RWPE2 (cell line): ENCODE measurements at regions not wholly inside any gene's neighbourhood (a gene's known extent, or its start where the extent isn't known, plus 50 kb on each side); places are given as distances from the start of the nearest gene placed in this dataset.

Experiments used
- ATAC-seq: fragments of 200-7000 bp; cut with Tn5 transposase; 3 replicates; pipeline ENCODE4 v1.9.1; 2021; ENCODE audit warnings: low read depth
- DNase-seq: peaks from one replicate; pipeline ENCODE4 v3.0.0-alpha.2; 2020; ENCODE audit warnings: low spot score
- H3K27ac ChIP-seq: fragments of 450-650 bp; 2 replicates; pipeline ENCODE4 v1.5.1; 2017; ENCODE audit warnings: mild to moderate bottlenecking; ENCODE audit not compliant: poor library complexity, severe bottlenecking
- H3K27me3 ChIP-seq: fragments of 250-450 bp; sonication (Bioruptor Pico); 2 replicates; pipeline ENCODE4 v1.5.1; 2021; ENCODE audit warnings: mild to moderate bottlenecking, moderate library complexity; ENCODE audit not compliant: insufficient read depth, poor library complexity, severe bottlenecking
- H3K36me3 ChIP-seq: fragments of 250-450 bp; sonication (Bioruptor Pico); 2 replicates; pipeline ENCODE4 v1.5.1; 2020; ENCODE audit warnings: low read depth, mild to moderate bottlenecking, moderate library complexity
- H3K4me1 ChIP-seq: fragments of 250-450 bp; sonication (Bioruptor Pico); 2 replicates; pipeline ENCODE4 v1.5.1; 2021; ENCODE audit warnings: mild to moderate bottlenecking, moderate library complexity; ENCODE audit not compliant: insufficient read depth, poor library complexity, severe bottlenecking
- H3K4me3 ChIP-seq: fragments of 250-450 bp; sonication (Bioruptor Pico); 2 replicates; pipeline ENCODE4 v1.5.1; 2021; ENCODE audit warnings: mild to moderate bottlenecking, moderate library complexity; ENCODE audit not compliant: severe bottlenecking
- H3K9me3 ChIP-seq: fragments of 250-450 bp; sonication (Bioruptor Pico); 2 replicates; pipeline ENCODE4 v1.5.1; 2021; ENCODE audit warnings: mild to moderate bottlenecking, moderate library complexity; ENCODE audit not compliant: severe bottlenecking
- TF ChIP-seq, protein P1 (sequence below): fragments of 450-650 bp; IDR thresholded peaks from one replicate; pipeline ENCODE4 v1.5.1; 2017; ENCODE audit warnings: mild to moderate bottlenecking, moderate library complexity; ENCODE audit not compliant: poor library complexity, severe bottlenecking

DNA sequence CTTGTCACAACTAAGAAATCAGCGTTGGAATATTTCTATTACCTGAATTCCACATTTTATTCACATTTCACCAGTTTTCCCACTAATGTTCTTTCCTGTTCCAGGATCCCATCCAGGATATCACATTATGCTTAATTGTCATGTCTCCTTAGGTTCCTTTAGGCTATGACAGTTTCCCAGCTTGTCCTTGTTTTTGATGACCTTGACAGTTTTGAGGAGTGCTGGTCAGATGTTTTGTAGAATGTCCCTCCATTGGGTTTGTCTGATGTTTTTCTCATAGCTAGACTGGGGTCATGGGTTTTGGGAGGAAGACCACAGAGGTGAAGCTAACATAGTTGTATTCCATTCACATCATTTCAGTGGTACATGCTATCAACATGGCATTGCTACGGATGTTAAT lies 80.8 kb upstream of the HEPHL1 start:
- H3K27me3 ChIP-seq: no peaks in the 10 kb centered on the region
- no peak overlapping the region for H3K4me3 ChIP-seq
- H3K27ac ChIP-seq: peak overlapping the region; percentile 97
- DNase-seq (no peak), ATAC-seq (no peak)
- H3K4me1 ChIP-seq: peaks cover 33% of the 10 kb centered on the region
- H3K36me3 ChIP-seq: no peaks in the 10 kb centered on the region
- TF ChIP-seq, protein P1, sequence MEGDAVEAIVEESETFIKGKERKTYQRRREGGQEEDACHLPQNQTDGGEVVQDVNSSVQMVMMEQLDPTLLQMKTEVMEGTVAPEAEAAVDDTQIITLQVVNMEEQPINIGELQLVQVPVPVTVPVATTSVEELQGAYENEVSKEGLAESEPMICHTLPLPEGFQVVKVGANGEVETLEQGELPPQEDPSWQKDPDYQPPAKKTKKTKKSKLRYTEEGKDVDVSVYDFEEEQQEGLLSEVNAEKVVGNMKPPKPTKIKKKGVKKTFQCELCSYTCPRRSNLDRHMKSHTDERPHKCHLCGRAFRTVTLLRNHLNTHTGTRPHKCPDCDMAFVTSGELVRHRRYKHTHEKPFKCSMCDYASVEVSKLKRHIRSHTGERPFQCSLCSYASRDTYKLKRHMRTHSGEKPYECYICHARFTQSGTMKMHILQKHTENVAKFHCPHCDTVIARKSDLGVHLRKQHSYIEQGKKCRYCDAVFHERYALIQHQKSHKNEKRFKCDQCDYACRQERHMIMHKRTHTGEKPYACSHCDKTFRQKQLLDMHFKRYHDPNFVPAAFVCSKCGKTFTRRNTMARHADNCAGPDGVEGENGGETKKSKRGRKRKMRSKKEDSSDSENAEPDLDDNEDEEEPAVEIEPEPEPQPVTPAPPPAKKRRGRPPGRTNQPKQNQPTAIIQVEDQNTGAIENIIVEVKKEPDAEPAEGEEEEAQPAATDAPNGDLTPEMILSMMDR: no peak
- no peaks in the 10 kb centered on the region for H3K9me3 ChIP-seq

DNA sequence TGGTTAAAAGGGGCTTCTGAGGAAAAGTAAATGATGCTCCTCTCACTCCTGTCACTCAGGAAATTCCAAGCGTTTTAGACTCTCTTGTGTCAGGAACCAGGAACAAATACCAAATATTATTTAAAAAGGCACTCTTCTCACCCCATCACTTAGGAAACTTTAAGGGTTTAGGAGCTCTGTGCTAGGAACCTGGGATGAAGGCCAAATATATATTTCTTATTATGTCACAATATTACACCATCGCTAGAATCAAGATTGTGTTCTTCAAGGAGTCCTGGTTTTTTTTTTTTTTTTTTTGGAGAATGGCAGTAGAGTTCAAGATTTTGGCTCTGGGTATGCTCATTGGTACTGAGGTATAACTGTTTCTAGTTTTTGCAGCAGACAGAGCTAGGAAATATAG lies 79.0 kb upstream of the HEPHL1 start:
- Histone ChIP-seq H3K9me3 (no peaks in the 10 kb centered on the region), H3K27ac (no peak overlapping the region), H3K27me3 (no peaks in the 10 kb centered on the region), H3K36me3 (no peaks in the 10 kb centered on the region), H3K4me1 (peaks cover 37% of the 10 kb centered on the region), H3K4me3 (no peak overlapping the region)
- TF ChIP-seq, protein P1: no peak
- ATAC-seq (no peak), DNase-seq (no peak)

DNA sequence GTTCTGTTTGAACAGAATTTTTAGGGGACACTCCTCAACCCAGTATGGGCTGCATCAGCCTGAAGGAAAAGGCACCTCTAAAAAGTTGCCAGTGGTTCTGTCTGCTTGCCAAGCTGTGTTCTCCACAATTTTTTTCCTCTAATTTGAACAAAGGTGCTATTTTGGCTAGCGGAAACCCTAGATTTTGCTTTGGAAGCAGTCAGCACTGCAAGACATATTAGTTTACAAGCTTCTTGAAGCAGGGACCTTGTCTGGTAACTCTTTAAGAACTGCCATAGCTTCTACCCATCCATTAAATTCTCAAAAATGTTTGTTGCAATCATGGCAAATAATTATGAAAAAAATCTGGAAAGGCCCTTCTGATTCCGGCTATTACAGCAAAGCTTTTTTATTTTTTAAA lies 75.6 kb upstream of the HEPHL1 start:
- ATAC-seq: no peak
- Histone ChIP-seq H3K36me3 (no peaks in the 10 kb centered on the region), H3K4me3 (no peak overlapping the region), H3K9me3 (no peaks in the 10 kb centered on the region), H3K27me3 (no peaks in the 10 kb centered on the region), H3K4me1 (peaks cover 25% of the 10 kb centered on the region), H3K27ac (peak overlapping the region; percentile 45)
- TF ChIP-seq, protein P1: no peak
- no peak for DNase-seq

DNA sequence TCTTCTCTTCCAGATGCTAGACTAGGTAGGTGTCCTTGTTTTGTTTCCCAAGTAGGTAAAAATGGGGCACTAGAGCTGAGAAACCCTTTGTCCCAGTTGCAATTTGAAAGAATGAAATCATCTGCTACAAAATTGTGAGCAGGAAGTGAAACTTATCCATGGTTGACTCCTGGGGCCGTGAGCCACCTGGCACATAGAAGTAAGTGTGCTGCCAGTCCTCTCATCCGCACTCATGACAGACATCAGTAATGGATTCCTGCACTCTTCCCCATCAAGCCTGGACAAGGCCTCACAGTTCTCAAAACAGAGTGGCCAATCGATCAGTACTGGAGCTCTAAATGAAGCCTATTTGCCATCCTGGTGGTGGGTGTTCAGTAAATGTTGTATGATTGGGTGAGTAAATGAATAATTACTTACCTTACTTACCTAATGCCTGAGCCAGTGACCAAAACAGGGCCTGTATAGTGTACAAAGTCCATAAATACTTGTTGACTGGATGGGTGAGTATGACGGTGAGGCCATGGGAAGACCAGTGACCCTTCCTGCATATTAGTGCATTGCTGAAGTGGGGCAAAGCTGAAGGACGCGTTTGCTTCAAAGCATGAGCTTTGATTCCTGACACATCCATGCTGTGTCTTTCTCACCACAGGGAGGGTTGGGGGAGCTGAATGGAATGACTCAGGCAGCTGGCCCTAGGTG lies 68.9 kb upstream of the HEPHL1 start:
- H3K4me3 ChIP-seq: no peak overlapping the region
- DNase-seq: no peak
- ATAC-seq: no peak
- H3K27ac ChIP-seq: no peak overlapping the region
- peaks cover 7% of the 10 kb centered on the region for H3K4me1 ChIP-seq
- no peaks in the 10 kb centered on the region for H3K36me3 ChIP-seq
- TF ChIP-seq, protein P1: no peak
- no peaks in the 10 kb centered on the region for H3K27me3 ChIP-seq
- no peaks in the 10 kb centered on the region for H3K9me3 ChIP-seq

DNA sequence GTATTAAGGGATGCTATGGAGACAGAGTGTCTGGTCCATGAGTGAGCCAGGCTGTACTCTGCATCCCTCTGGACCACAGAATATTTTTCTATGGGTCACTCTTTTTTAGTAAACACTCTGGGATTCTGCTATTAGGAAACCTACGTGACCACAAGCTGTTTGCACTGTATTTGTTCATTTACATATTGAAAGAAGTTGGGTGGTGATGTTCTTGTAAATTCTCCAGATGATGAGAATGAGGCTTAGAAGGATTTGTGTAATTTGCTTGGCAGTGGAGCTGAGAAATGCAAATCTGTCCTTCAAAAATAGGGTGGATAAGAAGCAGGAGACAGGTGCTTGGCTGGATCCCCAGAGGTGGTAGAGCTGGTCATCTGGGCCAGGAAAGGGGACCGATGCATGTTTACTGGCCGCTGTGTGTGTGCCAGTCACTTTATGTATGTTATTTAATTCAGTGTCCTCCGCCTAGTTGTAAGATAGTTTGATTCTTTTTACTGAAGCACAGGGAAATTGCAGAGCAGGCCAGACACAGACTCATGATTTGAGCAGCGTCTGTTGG lies 63.7 kb upstream of the HEPHL1 start:
- H3K9me3 ChIP-seq: no peaks in the 10 kb centered on the region
- H3K4me1 ChIP-seq: no peaks in the 10 kb centered on the region
- no peak overlapping the region for H3K4me3 ChIP-seq
- DNase-seq (no peak), ATAC-seq (no peak)
- H3K27me3 ChIP-seq: no peaks in the 10 kb centered on the region
- H3K36me3 ChIP-seq: no peaks in the 10 kb centered on the region
- TF ChIP-seq, protein P1: no peak
- H3K27ac ChIP-seq: no peak overlapping the region
